K562 (cell line): ENCODE measurements at regions not wholly inside any gene's neighbourhood (a gene's known extent, or its start where the extent isn't known, plus 50 kb on each side); places are given as distances from the start of the nearest gene placed in this dataset.

Source experiments
- ATAC-seq: fragments of 200-7000 bp; cut with Tn5 transposase; 3 replicates; pipeline ENCODE4 v1.9.1; 2020; ENCODE audit warnings: moderate library complexity
- BruUV-seq: library from RNA; stranded (reverse); fragments of 400-500 nt; replicated peaks from 2 replicates; lab custom pipeline; 2021; lab: Mats Ljungman, UMichigan
- CTCF ChIA-PET: fragments of 300-600 bp; formaldehyde crosslinking; extraction: SDS; loops from one replicate; lab custom pipeline; 2021; ENCODE audit warnings: low intra/inter-chr PET ratio; lab: Yijun Ruan, JAX
- POLR2A ChIA-PET: fragments of 300-600, 350-650 bp; sonication (Branson Sonifier 250); formaldehyde crosslinking; extraction: SDS; loops from one replicate; lab custom pipeline; 2021; ENCODE audit warnings: antibody characterized with exemption, inconsistent platforms; lab: Yijun Ruan, JAX
- DNase-seq, 4 experiments: peaks; one replicate each; pipeline versions ENCODE4 v3.0.0 to v3.0.0-alpha.2; 2011 to 2018; ENCODE audit warnings: low spot score in 3 of 4, mixed read lengths in 3 of 4; ENCODE audit errors: extremely low read depth in 1 of 4
- FAIRE-seq: peaks from 2 replicates; lab custom pipeline; 2011; peaks lifted over from hg19 to GRCh38; lab: Jason Lieb, UNC
- H2AFZ ChIP-seq: 2 replicates; pipeline ENCODE4 v1.6.0; 2011; ENCODE audit warnings: low read depth, low read length, control low read depth, inconsistent platforms
- H3K27ac ChIP-seq: fragments of 200-600 bp; 3 replicates; pipeline ENCODE4 v1.8.0; 2011; ENCODE audit warnings: low read depth, mild to moderate bottlenecking, control low read depth, inconsistent platforms, low read length, moderate library complexity, mixed read lengths; ENCODE audit errors: extremely low read depth
- H3K27me3 ChIP-seq, 2 experiments: fragments of 300-600 bp in 1 of 2; 2 replicates in 1 of 2; 3 replicates in 1 of 2; pipeline versions ENCODE4 v1.6.0 to v1.8.0; 2011; ENCODE audit warnings: inconsistent platforms in 2 of 2, low read length in 2 of 2, mild to moderate bottlenecking in 1 of 2, mixed read lengths in 1 of 2, moderate library complexity in 1 of 2; ENCODE audit not compliant: control insufficient read depth in 2 of 2, insufficient read depth in 2 of 2
- H3K36me3 ChIP-seq: fragments of 300-600 bp; 3 replicates; pipeline ENCODE4 v1.8.0; 2011; ENCODE audit warnings: mild to moderate bottlenecking, low read length, inconsistent platforms; ENCODE audit not compliant: control insufficient read depth, insufficient read depth
- H3K4me1 ChIP-seq, 2 experiments: fragments of 200-600 bp in 1 of 2; replicated peaks in 1 of 2; 2 replicates in 1 of 2; 3 replicates in 1 of 2; pipeline versions ENCODE4 v1.5.1 to v1.8.0; 2011; ENCODE audit warnings: inconsistent platforms in 2 of 2, low read length in 2 of 2, mild to moderate bottlenecking in 1 of 2, mixed read lengths in 1 of 2, moderate library complexity in 1 of 2; ENCODE audit not compliant: control insufficient read depth in 2 of 2, insufficient read depth in 2 of 2
- H3K4me2 ChIP-seq: 2 replicates; pipeline ENCODE4 v1.6.1; 2011; ENCODE audit warnings: low read length, control low read depth, inconsistent platforms, mixed read lengths; ENCODE audit not compliant: insufficient read depth
- H3K4me3 ChIP-seq: fragments of 200-600 bp; sonication (generic), shearing (Covaris generic); 2 replicates; pipeline ENCODE4 v1.5.1; 2016; ENCODE audit warnings: control low read depth, inconsistent platforms
- H3K79me2 ChIP-seq: fragments of 200-600 bp; 3 replicates; pipeline ENCODE4 v1.8.0; 2011; ENCODE audit warnings: low read length, inconsistent platforms; ENCODE audit not compliant: control insufficient read depth, insufficient read depth
- H3K9ac ChIP-seq, 2 experiments: 2 replicates each; pipeline versions ENCODE4 v1.6.0 to v1.6.1; 2011; ENCODE audit warnings: low read depth in 2 of 2, low read length in 2 of 2, control low read depth in 1 of 2, inconsistent platforms in 1 of 2, mild to moderate bottlenecking in 1 of 2, mixed read lengths in 1 of 2; ENCODE audit not compliant: insufficient read depth in 1 of 2
- H3K9me1 ChIP-seq: one replicate; pipeline ENCODE4 v1.6.0; 2011; ENCODE audit warnings: inconsistent platforms, mild to moderate bottlenecking, low read length, moderate library complexity; ENCODE audit not compliant: control insufficient read depth, insufficient read depth
- H3K9me3 ChIP-seq: replicated peaks from 2 replicates; pipeline ENCODE4 v1.5.1; 2011; ENCODE audit warnings: low read depth, low read length, inconsistent platforms; ENCODE audit not compliant: control insufficient read depth, insufficient read depth
- H4K20me1 ChIP-seq: replicated peaks from 2 replicates; pipeline ENCODE4 v1.6.1; 2011; ENCODE audit warnings: low read length, inconsistent platforms, mixed read lengths; ENCODE audit not compliant: control insufficient read depth, insufficient read depth
- ATF1 ChIP-seq, 2 experiments: fragments of 450-650 bp in 1 of 2; IDR thresholded peaks; 2 replicates each; pipeline ENCODE4 v1.6.1; 2016; ENCODE audit warnings: missing compliant biosample characterization in 1 of 2, missing genetic modification characterization in 1 of 2
- CBX2 ChIP-seq: fragments of 200-600 bp; sonication (generic); IDR thresholded peaks from one replicate; pipeline ENCODE4 v1.6.1; 2012; ENCODE audit warnings: mild to moderate bottlenecking, low read length, inconsistent platforms; ENCODE audit not compliant: insufficient read depth, poor library complexity, severe bottlenecking
- CXXC5 ChIP-seq: fragments of 250-450 bp; sonication (Bioruptor Pico); IDR thresholded peaks from 2 replicates; pipeline ENCODE4 v1.8.0; 2022; ENCODE audit warnings: inconsistent platforms, mild to moderate bottlenecking, moderate library complexity
- ETV1 ChIP-seq: fragments of 450-650 bp; conservative IDR thresholded peaks from 2 replicates; pipeline ENCODE4 v1.6.1; 2016; ENCODE audit warnings: missing genetic modification characterization, control low read depth, low read depth, missing compliant biosample characterization
- IRF2 ChIP-seq: sonication (generic); formaldehyde crosslinking; IDR thresholded peaks from 2 replicates; pipeline ENCODE4 v1.8.1; 2022; ENCODE audit warnings: mild to moderate bottlenecking, missing genetic modification reagents
- MTF1 ChIP-seq: fragments of 250-450 bp; sonication (Bioruptor Pico); IDR thresholded peaks from 2 replicates; pipeline ENCODE4 v1.9.0; 2021; ENCODE audit warnings: moderate library complexity, mild to moderate bottlenecking, inconsistent platforms, borderline replicate concordance
- PHF20 ChIP-seq: fragments of 450-650 bp; IDR thresholded peaks from 2 replicates; pipeline ENCODE4 v1.6.1; 2018; ENCODE audit not compliant: partially characterized antibody
- SIX5 ChIP-seq, 2 experiments: IDR thresholded peaks; 2 replicates each; pipeline ENCODE4 v1.6.1; 2011; ENCODE audit warnings: low read length in 2 of 2, borderline replicate concordance in 1 of 2, low read depth in 1 of 2, mild to moderate bottlenecking in 1 of 2, moderate library complexity in 1 of 2; ENCODE audit not compliant: insufficient read depth in 1 of 2
- SOX6 ChIP-seq: fragments of 450-650 bp; IDR thresholded peaks from 2 replicates; pipeline ENCODE4 v1.6.1; 2014; ENCODE audit warnings: mild to moderate bottlenecking
- SRSF1 ChIP-seq: fragments of 200-400 bp; formaldehyde crosslinking; IDR thresholded peaks from 2 replicates; pipeline ENCODE4 v1.6.1; 2017; ENCODE audit warnings: mild to moderate bottlenecking, low read depth, low read length, moderate library complexity
- in situ Hi-C: fragments of 300-500 bp; cut with MboI; formaldehyde crosslinking; loops from 4 replicates; pipeline ENCODE4 v1.15.0; 2018; ENCODE audit warnings: inconsistent platforms, mixed read lengths
- intact Hi-C: fragments of 100-400 bp; cut with micrococcal nuclease; formaldehyde crosslinking; loops from 2 replicates; pipeline ENCODE4 v1.14.2; 2022

DNA sequence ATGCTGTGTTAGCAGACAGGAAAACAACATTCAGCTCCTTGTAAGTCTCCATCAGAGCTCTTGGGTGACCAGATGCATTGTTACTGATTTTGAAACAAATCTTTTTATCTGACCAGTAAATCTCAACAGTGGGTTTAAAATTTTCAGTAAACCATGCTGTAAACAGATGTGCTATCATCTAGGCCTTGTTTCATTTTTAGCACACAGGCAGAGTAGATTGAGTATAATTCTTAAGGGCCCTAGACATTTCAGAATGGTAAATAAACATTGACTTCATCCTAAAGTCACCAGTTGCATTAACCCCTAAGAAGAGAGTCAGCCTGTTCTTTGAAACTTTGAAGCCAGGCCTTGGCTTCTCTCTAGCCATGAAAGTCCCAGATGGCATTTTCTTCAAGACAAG, 237.2 kb upstream of the BMP2 start:
- no peak for ATAC-seq
- no peaks in the 10 kb centered on the region for H3K9me3 ChIP-seq
- H3K9ac ChIP-seq, result no peak overlapping the region
- no peaks in the 10 kb centered on the region for H3K4me1 ChIP-seq
- no peak overlapping the region for H3K27ac ChIP-seq
- H3K9me1 ChIP-seq, result no peaks in the 10 kb centered on the region
- H3K27me3 ChIP-seq, result no peaks in the 10 kb centered on the region
- DNase-seq, result no peak
- FAIRE-seq, result no peak
- no peak for TF ChIP-seq CXXC5 (CRISPR knock-in tag)
- no peak for TF ChIP-seq CBX2
- no peak for TF ChIP-seq ETV1 (tag)
- no peak for TF ChIP-seq SRSF1
- no peak for TF ChIP-seq ATF1 (CRISPR knock-in tag; IDR thresholded peaks at IDR 0.05)
- no peak for TF ChIP-seq ATF1 (tag; IDR thresholded peaks at IDR 0.05)
- no peak for TF ChIP-seq MTF1 (CRISPR knock-in tag)
- TF ChIP-seq SOX6, result no peak
- TF ChIP-seq IRF2 (CRISPR knock-in tag), result no peak
- no peak for TF ChIP-seq PHF20
- no peak for TF ChIP-seq SIX5 (IDR thresholded peaks at IDR 0.05; ENCODE audit: borderline replicate concordance in 1 of 2, insufficient read depth in 1 of 2, low read depth in 1 of 2, low read length in 2 of 2)
- no peak overlapping the region for H3K4me3 ChIP-seq
- BruUV-seq, result no TSS peak
- in situ Hi-C loops (no loop called here), intact Hi-C loops (no loop called here)
- no peaks in the 10 kb centered on the region for H4K20me1 ChIP-seq
- H3K79me2 ChIP-seq, result no peaks in the 10 kb centered on the region
- H2AFZ ChIP-seq, result no peak overlapping the region
- no peak overlapping the region for H3K4me2 ChIP-seq
- no peaks in the 10 kb centered on the region for H3K36me3 ChIP-seq
- POLR2A ChIA-PET, result no interaction called here
- CTCF ChIA-PET, result no interaction called here
